ENCODE measurements at regions not wholly inside any gene's neighbourhood (a gene's known extent, or its start where the extent isn't known, plus 50 kb on each side); places are given as distances from the start of the nearest gene placed in this dataset.

DNA sequence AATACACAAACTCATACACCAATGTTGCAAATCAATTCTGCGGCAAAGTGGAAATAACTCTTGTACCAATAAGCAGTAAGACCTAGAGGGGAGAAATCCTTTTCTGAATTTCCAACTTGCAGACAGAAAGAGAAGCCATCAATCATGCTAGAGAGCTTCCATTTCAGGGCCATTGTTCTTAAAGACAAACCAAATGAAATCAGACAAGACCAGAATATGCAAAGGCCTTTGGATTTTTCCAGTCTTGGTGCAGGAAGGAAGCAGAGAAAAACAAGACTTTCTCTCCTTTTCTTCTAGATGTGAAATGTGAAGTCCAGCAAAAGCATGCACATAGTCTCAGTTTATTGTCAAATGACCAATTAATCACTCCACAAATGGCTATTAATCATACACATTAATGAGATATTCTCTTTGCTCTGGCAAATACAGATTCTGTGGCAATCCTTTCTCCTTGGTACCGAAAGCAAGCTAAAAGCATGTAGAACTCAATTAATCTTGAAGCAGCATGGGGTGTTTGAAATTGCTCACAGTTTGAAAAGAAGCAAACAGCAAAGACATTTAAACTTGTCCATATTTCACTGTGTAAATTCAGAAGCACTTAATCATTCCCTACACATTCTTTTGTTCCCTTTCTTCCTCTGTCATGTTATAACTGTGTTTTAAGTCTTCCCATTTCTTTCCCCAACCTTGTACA lies 466.1 kb downstream of the GPAT3 start:
- Mint-ChIP-seq H3K4me3 (no peak overlapping the region), H3K4me1 (ENCODE audit: low read depth) (no peaks in the 10 kb centered on the region), H3K9me3 (no peaks in the 10 kb centered on the region), H3K27me3 (ENCODE audit: insufficient read depth) (no peaks in the 10 kb centered on the region), H3K36me3 (ENCODE audit: low read depth) (no peaks in the 10 kb centered on the region), H3K27ac (no peak overlapping the region)
- TF ChIP-seq, protein P1, sequence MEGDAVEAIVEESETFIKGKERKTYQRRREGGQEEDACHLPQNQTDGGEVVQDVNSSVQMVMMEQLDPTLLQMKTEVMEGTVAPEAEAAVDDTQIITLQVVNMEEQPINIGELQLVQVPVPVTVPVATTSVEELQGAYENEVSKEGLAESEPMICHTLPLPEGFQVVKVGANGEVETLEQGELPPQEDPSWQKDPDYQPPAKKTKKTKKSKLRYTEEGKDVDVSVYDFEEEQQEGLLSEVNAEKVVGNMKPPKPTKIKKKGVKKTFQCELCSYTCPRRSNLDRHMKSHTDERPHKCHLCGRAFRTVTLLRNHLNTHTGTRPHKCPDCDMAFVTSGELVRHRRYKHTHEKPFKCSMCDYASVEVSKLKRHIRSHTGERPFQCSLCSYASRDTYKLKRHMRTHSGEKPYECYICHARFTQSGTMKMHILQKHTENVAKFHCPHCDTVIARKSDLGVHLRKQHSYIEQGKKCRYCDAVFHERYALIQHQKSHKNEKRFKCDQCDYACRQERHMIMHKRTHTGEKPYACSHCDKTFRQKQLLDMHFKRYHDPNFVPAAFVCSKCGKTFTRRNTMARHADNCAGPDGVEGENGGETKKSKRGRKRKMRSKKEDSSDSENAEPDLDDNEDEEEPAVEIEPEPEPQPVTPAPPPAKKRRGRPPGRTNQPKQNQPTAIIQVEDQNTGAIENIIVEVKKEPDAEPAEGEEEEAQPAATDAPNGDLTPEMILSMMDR (IDR thresholded peaks at IDR 0.05): no peak
- no peak for DNase-seq

DNA sequence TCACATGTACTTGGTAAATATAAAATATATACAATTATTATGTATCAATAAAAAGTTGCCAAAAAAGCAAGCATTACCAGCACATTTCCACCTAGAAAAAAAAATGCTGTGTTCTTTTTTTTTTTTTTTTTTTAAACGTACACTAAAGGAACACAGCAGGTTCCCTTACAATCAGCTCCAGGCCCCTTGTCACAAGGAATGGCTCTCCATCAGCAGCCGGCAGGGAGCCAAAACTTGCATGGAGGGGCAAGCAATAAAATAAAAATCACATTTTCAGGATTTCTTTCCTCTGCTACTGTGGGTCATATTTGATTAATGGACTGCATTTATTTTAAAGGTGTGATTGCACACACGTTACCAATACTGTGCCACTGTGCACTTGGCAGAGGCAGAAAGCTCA lies 460.3 kb downstream of the GPAT3 start:
- H3K27me3 Mint-ChIP-seq (ENCODE audit: insufficient read depth): no peaks in the 10 kb centered on the region
- DNase-seq: no peak
- H3K4me3 Mint-ChIP-seq: no peak overlapping the region
- no peaks in the 10 kb centered on the region for H3K9me3 Mint-ChIP-seq
- no peaks in the 10 kb centered on the region for H3K4me1 Mint-ChIP-seq (ENCODE audit: low read depth)
- H3K27ac Mint-ChIP-seq: no peak overlapping the region
- TF ChIP-seq, protein P1 (IDR thresholded peaks at IDR 0.05): no peak
- no peaks in the 10 kb centered on the region for H3K36me3 Mint-ChIP-seq (ENCODE audit: low read depth)

DNA sequence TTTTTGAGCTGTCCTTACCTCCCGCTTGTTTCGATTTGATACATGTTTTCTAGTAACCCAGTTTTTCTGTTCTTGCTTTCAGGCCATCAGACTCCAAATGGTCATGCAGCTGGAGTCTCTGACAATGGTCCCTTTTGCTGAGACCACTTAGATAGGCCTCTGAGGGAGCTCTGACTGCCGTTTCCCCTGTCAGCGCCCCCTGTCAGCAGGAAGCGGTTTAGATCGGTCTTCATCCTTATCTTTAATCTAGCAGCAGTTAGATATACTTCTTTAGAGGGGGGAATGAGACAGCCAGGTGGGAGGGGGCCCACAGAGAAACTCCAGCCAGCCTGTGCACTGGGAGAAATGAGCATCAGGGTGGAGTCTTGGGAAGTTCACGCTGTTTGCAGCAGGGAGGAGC lies 457.9 kb downstream of the GPAT3 start:
- Mint-ChIP-seq H3K36me3 (ENCODE audit: low read depth) (no peaks in the 10 kb centered on the region), H3K4me3 (no peak overlapping the region)

DNA sequence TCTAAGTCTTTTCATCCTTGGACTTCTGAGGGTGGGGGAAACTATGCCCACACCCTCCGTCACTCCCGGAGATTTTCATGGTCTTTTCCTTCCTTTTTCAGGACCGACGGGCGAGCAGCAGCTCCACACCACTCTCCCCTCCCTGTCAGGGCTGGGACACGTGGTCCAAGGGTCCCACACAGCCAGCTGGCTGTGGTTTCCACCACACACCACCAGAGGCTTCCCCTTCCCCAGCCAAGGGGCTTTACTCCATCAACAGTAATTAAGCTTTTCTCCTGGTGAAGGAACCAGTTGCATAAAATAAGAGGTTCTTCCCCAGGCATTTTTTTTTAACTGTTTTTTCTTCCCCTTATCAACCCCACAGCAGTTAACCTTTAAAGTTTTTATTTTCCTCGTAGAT lies 453.9 kb downstream of the GPAT3 start:
- no peaks in the 10 kb centered on the region for H3K36me3 Mint-ChIP-seq (ENCODE audit: low read depth)
- peaks cover 4% of the 10 kb centered on the region for H3K27me3 Mint-ChIP-seq (ENCODE audit: insufficient read depth)
- no peaks in the 10 kb centered on the region for H3K9me3 Mint-ChIP-seq

More for the DNA sequence above, 457.9 kb downstream of the GPAT3 start:
- no peak for DNase-seq
- no peaks in the 10 kb centered on the region for H3K9me3 Mint-ChIP-seq
- no peaks in the 10 kb centered on the region for H3K4me1 Mint-ChIP-seq (ENCODE audit: low read depth)
- TF ChIP-seq, protein P1 (IDR thresholded peaks at IDR 0.05): peak; percentile 44; the same call in 1 of the 2 replicates
- no peaks in the 10 kb centered on the region for H3K27me3 Mint-ChIP-seq (ENCODE audit: insufficient read depth)
- no peak overlapping the region for H3K27ac Mint-ChIP-seq

DNA sequence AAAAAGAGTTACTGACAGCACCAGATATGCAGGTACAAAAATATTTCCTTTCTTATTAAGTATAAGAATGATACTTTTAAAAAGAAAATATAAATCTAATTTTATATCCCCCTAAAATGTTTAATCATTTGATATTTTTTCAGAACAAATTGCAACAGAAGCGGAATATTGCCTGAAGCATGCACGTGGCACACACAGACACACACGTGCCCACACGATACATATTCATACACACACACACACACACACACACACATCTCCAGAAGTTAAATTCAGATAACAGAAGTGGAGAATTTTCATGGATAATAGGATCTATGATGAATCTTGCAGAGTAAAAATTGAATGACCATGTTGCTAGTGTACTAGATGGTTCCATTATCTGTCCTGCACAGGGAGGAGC lies 445.2 kb downstream of the GPAT3 start:
- DNase-seq: no peak
- Mint-ChIP-seq H3K27ac (no peak overlapping the region), H3K9me3 (no peaks in the 10 kb centered on the region), H3K27me3 (ENCODE audit: insufficient read depth) (peaks cover 6% of the 10 kb centered on the region), H3K36me3 (ENCODE audit: low read depth) (no peaks in the 10 kb centered on the region), H3K4me1 (ENCODE audit: low read depth) (no peaks in the 10 kb centered on the region), H3K4me3 (no peak overlapping the region)
- TF ChIP-seq, protein P1 (IDR thresholded peaks at IDR 0.05): no peak

More for the DNA sequence above, 453.9 kb downstream of the GPAT3 start:
- TF ChIP-seq, protein P1 (IDR thresholded peaks at IDR 0.05): no peak
- no peak for DNase-seq
- Mint-ChIP-seq H3K4me3 (no peak overlapping the region), H3K4me1 (ENCODE audit: low read depth) (no peaks in the 10 kb centered on the region), H3K27ac (no peak overlapping the region)

All from HFFc6 (cell line).